Neural progenitor cell (in vitro differentiated cells): ENCODE measurements at regions not wholly inside any gene's neighbourhood (a gene's known extent, or its start where the extent isn't known, plus 50 kb on each side); places are given as distances from the start of the nearest gene placed in this dataset.

Source experiments
- EZH2 ChIP-seq: fragments of 200-600 bp; sonication (generic); IDR thresholded peaks from 2 replicates; pipeline ENCODE4 v1.6.1; 2017; ENCODE audit warnings: antibody characterized with exemption, mild to moderate bottlenecking, moderate library complexity
- EZH2phosphoT487 ChIP-seq: fragments of 200-600 bp; sonication (generic); IDR thresholded peaks from 2 replicates; pipeline ENCODE4 v1.6.1; 2017; ENCODE audit warnings: antibody characterized with exemption
- TF ChIP-seq, protein P1 (sequence below): fragments of 200-600 bp; sonication (generic); IDR thresholded peaks from 2 replicates; pipeline ENCODE4 v1.5.1; 2017; ENCODE audit warnings: antibody characterized with exemption, mild to moderate bottlenecking

DNA sequence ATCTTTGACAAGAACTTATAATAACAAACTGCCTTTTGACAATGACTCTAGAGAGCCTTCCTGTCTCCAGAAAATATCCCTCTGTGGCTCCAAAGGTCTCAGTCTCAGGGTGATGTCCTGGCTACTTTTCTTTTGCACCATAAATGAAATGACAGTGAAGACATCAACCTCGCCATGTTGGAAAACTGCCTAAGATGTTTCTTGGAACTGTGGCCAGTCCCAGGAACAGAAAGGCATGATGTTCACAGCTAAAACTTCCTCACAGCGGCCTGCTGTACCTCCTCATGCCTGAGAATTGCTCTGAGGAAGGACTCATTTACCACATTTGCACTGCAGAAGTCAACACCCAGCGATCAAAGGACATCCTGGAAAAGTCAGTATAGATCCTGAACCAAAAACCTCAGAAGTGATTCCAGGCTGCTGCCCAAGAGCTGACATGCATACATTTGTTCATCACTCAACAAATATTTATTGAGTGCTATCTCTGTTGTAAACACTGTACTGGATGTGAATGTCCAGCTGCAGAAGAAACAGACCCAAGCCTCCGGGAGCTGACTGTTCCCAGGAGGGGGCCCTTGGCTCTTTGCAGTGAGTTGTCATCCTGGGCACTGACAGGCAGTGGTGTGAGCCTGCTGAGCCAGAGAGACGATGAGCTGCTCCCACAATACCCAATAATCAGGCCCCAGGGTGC is 64.3 kb upstream of the ACSL3 start:
- TF ChIP-seq, protein P1, sequence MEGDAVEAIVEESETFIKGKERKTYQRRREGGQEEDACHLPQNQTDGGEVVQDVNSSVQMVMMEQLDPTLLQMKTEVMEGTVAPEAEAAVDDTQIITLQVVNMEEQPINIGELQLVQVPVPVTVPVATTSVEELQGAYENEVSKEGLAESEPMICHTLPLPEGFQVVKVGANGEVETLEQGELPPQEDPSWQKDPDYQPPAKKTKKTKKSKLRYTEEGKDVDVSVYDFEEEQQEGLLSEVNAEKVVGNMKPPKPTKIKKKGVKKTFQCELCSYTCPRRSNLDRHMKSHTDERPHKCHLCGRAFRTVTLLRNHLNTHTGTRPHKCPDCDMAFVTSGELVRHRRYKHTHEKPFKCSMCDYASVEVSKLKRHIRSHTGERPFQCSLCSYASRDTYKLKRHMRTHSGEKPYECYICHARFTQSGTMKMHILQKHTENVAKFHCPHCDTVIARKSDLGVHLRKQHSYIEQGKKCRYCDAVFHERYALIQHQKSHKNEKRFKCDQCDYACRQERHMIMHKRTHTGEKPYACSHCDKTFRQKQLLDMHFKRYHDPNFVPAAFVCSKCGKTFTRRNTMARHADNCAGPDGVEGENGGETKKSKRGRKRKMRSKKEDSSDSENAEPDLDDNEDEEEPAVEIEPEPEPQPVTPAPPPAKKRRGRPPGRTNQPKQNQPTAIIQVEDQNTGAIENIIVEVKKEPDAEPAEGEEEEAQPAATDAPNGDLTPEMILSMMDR, result no peak
- no peak for TF ChIP-seq EZH2
- TF ChIP-seq EZH2phosphoT487, result no peak
